Sigmoid colon (tissue), 6 donors: ENCODE measurements at regions not wholly inside any gene's neighbourhood (a gene's known extent, or its start where the extent isn't known, plus 50 kb on each side); places are given as distances from the start of the nearest gene placed in this dataset.

Experiments
- DNase-seq: peaks from one replicate; pipeline ENCODE4 v3.0.0-alpha.2; 2019
- H3K27ac ChIP-seq, 4 donors: fragments of 200-600 bp; sonication (generic); one replicate each; pipeline ENCODE4 v1.5.1; 2016 to 2019; ENCODE audit warnings: mild to moderate bottlenecking in 1 of 4
- H3K27me3 ChIP-seq, 3 donors: fragments of 200-600 bp; sonication (generic); one replicate each; pipeline ENCODE4 v1.5.1; 2019; ENCODE audit warnings: mild to moderate bottlenecking in 1 of 3
- H3K36me3 ChIP-seq, 4 donors: fragments of 200-600 bp; sonication (generic); one replicate each; pipeline ENCODE4 v1.5.1; 2016 to 2019
- H3K4me1 ChIP-seq, 4 donors: fragments of 200-600 bp; sonication (generic); one replicate each; pipeline ENCODE4 v1.5.1; 2017 to 2019
- H3K4me3 ChIP-seq, 4 donors: fragments of 200-600 bp; sonication (generic); one replicate each; pipeline ENCODE4 v1.5.1; 2017 to 2019; ENCODE audit warnings: mild to moderate bottlenecking in 2 of 4, moderate library complexity in 1 of 4
- H3K9me3 ChIP-seq, 4 donors: fragments of 200-600 bp in 3 of 4; sonication (generic) in 3 of 4; one replicate each; pipeline versions ENCODE4 v1.5.1 to v1.6.1; 2013 to 2019
- EP300 ChIP-seq, 4 donors: sonication (generic); formaldehyde crosslinking; IDR thresholded peaks; one replicate each; pipeline ENCODE4 v1.6.1; 2017; ENCODE audit warnings: antibody characterized with exemption in 4 of 4
- POLR2A ChIP-seq, 2 donors: fragments of 450-650 bp; IDR thresholded peaks; one replicate each; pipeline ENCODE4 v1.6.1; 2016; ENCODE audit warnings: antibody characterized with exemption in 2 of 2, mild to moderate bottlenecking in 2 of 2, moderate library complexity in 2 of 2
- POLR2AphosphoS5 ChIP-seq, 4 donors: sonication (generic); formaldehyde crosslinking; IDR thresholded peaks; one replicate each; pipeline ENCODE4 v1.6.1; 2017; ENCODE audit warnings: antibody characterized with exemption in 4 of 4
- whole genome bisulfite sequencing, 2 donors: extraction: QIAGEN DNeasy Blood & Tissue Kit; methylation state at CpG; one replicate each; pipeline ENCODE4 v1.1.7; 2013; 5-methylcytosine and 5-hydroxymethylcytosine counted together
- intact Hi-C: fragments of 100-400 bp; cut with DNase I; formaldehyde crosslinking; loops from one replicate; pipeline ENCODE4 v1.15.1; 2023
- TF ChIP-seq, protein P1 (sequence below), 4 experiments: fragments of 450-650 bp in 3 of 4; fragments of 200-600 bp in 1 of 4; IDR thresholded peaks; one replicate each; pipeline ENCODE4 v1.5.1; 2016 to 2019; ENCODE audit warnings: antibody characterized with exemption in 4 of 4, mild to moderate bottlenecking in 3 of 4, moderate library complexity in 2 of 4
- donor health status: healthy with polysubstance abuse.
- donor health status: healthy.

GRCh38 chr5:7185742-7186141 is 210.2 kb upstream of the ADCY2 start:
- H3K9me3 ChIP-seq = no peaks in the 10 kb centered on the region
- no peaks in the 10 kb centered on the region for H3K36me3 ChIP-seq
- intact Hi-C loops = no loop called here
- no peaks in the 10 kb centered on the region for H3K4me1 ChIP-seq
- no peak overlapping the region for H3K4me3 ChIP-seq
- TF ChIP-seq, protein P1, sequence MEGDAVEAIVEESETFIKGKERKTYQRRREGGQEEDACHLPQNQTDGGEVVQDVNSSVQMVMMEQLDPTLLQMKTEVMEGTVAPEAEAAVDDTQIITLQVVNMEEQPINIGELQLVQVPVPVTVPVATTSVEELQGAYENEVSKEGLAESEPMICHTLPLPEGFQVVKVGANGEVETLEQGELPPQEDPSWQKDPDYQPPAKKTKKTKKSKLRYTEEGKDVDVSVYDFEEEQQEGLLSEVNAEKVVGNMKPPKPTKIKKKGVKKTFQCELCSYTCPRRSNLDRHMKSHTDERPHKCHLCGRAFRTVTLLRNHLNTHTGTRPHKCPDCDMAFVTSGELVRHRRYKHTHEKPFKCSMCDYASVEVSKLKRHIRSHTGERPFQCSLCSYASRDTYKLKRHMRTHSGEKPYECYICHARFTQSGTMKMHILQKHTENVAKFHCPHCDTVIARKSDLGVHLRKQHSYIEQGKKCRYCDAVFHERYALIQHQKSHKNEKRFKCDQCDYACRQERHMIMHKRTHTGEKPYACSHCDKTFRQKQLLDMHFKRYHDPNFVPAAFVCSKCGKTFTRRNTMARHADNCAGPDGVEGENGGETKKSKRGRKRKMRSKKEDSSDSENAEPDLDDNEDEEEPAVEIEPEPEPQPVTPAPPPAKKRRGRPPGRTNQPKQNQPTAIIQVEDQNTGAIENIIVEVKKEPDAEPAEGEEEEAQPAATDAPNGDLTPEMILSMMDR (IDR thresholded peaks at IDR 0.05) = no peak
- TF ChIP-seq POLR2A (IDR thresholded peaks at IDR 0.05) (no peak), POLR2AphosphoS5 (IDR thresholded peaks at IDR 0.05) (no peak), EP300 (IDR thresholded peaks at IDR 0.05) (no peak)
- no peak overlapping the region for H3K27ac ChIP-seq
- H3K27me3 ChIP-seq = no peaks in the 10 kb centered on the region
- no peak for DNase-seq
- WGBS, 2 donors = 87 to 94% methylated on average over 7 of the region's 7 CpGs

DNA sequence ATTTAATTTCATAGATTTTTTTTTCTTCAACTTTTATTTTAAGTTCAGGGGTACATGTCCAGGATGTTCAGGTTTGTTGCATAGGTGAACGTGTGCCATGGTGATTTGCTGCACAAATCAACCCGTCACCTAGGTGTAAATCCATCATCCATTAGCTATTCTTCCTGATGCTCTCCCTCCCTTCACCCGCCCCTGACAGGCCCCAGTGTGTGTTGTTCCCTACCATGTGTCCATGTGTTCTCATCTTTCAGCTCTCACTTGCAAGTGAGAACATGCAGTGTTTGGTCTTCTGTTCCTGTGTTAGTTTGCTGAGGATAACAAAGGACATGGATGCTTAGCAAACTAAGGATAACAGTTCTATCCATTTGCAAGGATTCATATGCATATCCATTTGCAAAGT is 209.1 kb upstream of the ADCY2 start:
- no peak for DNase-seq
- no peaks in the 10 kb centered on the region for H3K36me3 ChIP-seq
- H3K27ac ChIP-seq = no peak overlapping the region
- intact Hi-C loops = no loop called here
- no peaks in the 10 kb centered on the region for H3K9me3 ChIP-seq
- 75 to 87% methylated on average over 3 of the region's 3 CpGs for WGBS, 2 donors
- H3K4me1 ChIP-seq = no peaks in the 10 kb centered on the region
- TF ChIP-seq, protein P1 (IDR thresholded peaks at IDR 0.05) = no peak
- TF ChIP-seq EP300 (IDR thresholded peaks at IDR 0.05) (no peak), POLR2AphosphoS5 (IDR thresholded peaks at IDR 0.05) (no peak), POLR2A (IDR thresholded peaks at IDR 0.05) (no peak)
- H3K27me3 ChIP-seq = no peaks in the 10 kb centered on the region
- H3K4me3 ChIP-seq = no peak overlapping the region

GRCh38 chr5:7190712-7191250 is 205.2 kb upstream of the ADCY2 start:
- no peak for TF ChIP-seq POLR2A (IDR thresholded peaks at IDR 0.05)
- TF ChIP-seq, protein P1 (IDR thresholded peaks at IDR 0.05) = no peak
- no peaks in the 10 kb centered on the region for H3K36me3 ChIP-seq
- no peaks in the 10 kb centered on the region for H3K9me3 ChIP-seq
- intact Hi-C loops = no loop called here
- 20 to 55% methylated on average over 6 of the region's 6 CpGs for WGBS, 2 donors
- H3K27me3 ChIP-seq = no peaks in the 10 kb centered on the region
- DNase-seq = no peak
- no peak overlapping the region for H3K4me3 ChIP-seq
- H3K4me1 ChIP-seq = no peaks in the 10 kb centered on the region
- H3K27ac ChIP-seq = no peak overlapping the region

GRCh38 chr5:7192016-7192415 is 203.9 kb upstream of the ADCY2 start:
- H3K27me3 ChIP-seq = no peaks in the 10 kb centered on the region
- no peak for TF ChIP-seq POLR2A (IDR thresholded peaks at IDR 0.05)
- TF ChIP-seq, protein P1 (IDR thresholded peaks at IDR 0.05) = no peak
- TF ChIP-seq EP300 (IDR thresholded peaks at IDR 0.05) = no peak
- H3K4me3 ChIP-seq = no peak overlapping the region
- no peaks in the 10 kb centered on the region for H3K4me1 ChIP-seq
- H3K27ac ChIP-seq = no peak overlapping the region
- 71 to 72% methylated on average over 3 of the region's 3 CpGs for WGBS, 2 donors
- no peak for DNase-seq
- H3K9me3 ChIP-seq = no peaks in the 10 kb centered on the region
- intact Hi-C loops = no loop called here
- no peaks in the 10 kb centered on the region for H3K36me3 ChIP-seq

- H3K27me3 ChIP-seq = no peaks in the 10 kb centered on the region
- TF ChIP-seq POLR2A (IDR thresholded peaks at IDR 0.05) (no peak), POLR2AphosphoS5 (IDR thresholded peaks at IDR 0.05) (no peak), EP300 (IDR thresholded peaks at IDR 0.05) (no peak)
- TF ChIP-seq, protein P1 (IDR thresholded peaks at IDR 0.05) = no peak
- no peaks in the 10 kb centered on the region for H3K9me3 ChIP-seq
- H3K27ac ChIP-seq = no peak overlapping the region
- intact Hi-C loops = no loop called here
- no peak overlapping the region for H3K4me3 ChIP-seq
- 93 to 94% methylated on average over 1 of the region's 1 CpG for WGBS, 2 donors
- no peaks in the 10 kb centered on the region for H3K36me3 ChIP-seq
- H3K4me1 ChIP-seq = no peaks in the 10 kb centered on the region
- DNase-seq = no peak
These were observed 193.1 kb upstream of the ADCY2 start for GRCh38 chr5:7202846-7203245.
